DMS 273 treated with DMSO at 0.1 percent for 48 hours (cell line): ENCODE measurements at regions not wholly inside any gene's neighbourhood (a gene's known extent, or its start where the extent isn't known, plus 50 kb on each side); places are given as distances from the start of the nearest gene placed in this dataset.
"Not testable (repeated sequence)": the region's sequence is repeated elsewhere in the genome, so short reads cannot be mapped to it uniquely, and the experiment has no call there.

Experiments
- DNase-seq: peaks from one replicate; lab custom pipeline; 2025; lab: John Stamatoyannopoulos, UW

DNA sequence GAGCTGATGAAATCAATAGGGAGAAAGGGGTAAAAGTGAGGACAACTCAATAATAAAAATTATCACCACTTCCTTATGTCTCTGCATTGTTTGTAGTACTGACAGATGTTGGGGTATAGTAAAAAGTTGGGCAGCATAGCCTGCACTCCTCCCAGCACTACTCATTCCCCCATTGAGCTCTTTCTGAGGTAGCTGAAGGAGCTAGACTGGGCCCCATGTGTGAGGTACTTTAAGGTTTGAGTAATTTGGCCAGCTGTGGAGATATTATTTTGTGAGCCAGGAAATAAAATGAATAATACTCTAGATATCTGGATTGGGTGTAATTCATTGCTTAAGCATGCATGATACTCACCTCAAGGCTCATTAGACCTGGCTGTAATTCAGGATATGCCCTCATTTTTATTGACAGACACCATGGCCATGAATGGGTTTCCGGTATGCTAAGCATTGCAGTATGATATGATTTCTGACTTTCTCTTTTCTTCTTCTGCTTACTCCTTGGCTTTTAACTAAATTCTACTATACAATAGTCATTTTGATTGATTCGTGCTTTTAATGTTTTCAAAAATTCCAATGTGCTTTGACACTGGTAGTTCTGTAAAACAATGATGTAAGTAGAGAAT, 283.9 kb upstream of the RIMS1 start:
- no peak for DNase-seq

- DNase-seq: no peak
Measured at GRCh38 chr6:71603021-71603420, 283.3 kb upstream of the RIMS1 start.

DNA sequence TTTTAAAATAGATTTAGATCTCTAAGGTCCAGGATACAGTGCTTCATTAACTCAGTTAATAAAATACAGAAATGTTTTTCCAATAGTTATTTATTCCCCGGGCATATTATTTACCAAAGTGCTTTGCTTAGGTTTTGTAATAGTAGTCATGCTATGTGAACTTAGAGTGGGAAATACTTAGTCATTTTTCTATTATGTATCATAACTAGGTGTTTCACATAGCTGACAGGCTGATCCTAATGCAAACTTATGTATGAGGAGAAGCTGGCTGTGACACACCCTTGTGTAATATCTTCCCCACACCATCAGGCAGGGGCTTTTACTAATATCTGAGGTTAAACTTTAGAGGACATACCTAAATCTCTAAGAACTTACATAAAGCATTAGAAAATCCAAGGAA, 277.7 kb upstream of the RIMS1 start:
- DNase-seq: no peak

- DNase-seq: no peak
Measured at GRCh38 chr6:71619836-71620235, 266.5 kb upstream of the RIMS1 start.

GRCh38 chr6:71621918-71622519, 264.3 kb upstream of the RIMS1 start:
- DNase-seq: no peak

- DNase-seq: no peak
Measured at GRCh38 chr6:71642120-71642519, 244.2 kb upstream of the RIMS1 start.

DNA sequence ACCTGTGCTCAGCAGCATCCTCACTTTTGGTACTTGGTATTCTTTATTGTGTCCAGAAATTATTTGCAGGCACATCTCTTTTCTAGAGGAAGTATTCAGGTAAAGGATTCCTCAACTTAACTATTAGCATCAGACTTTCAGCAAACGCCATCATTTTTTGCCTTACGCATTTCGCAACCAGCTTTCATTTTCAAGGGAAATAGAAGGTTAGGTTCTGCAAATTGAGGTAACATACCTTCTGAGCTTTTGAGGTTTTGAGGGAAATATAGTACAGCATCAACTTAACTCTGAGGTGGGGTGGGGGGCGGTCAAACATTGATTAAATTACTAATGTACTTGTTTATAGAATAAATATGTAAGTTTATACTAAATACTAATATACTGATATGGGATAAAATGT, 243.6 kb upstream of the RIMS1 start:
- DNase-seq: no peak

DNA sequence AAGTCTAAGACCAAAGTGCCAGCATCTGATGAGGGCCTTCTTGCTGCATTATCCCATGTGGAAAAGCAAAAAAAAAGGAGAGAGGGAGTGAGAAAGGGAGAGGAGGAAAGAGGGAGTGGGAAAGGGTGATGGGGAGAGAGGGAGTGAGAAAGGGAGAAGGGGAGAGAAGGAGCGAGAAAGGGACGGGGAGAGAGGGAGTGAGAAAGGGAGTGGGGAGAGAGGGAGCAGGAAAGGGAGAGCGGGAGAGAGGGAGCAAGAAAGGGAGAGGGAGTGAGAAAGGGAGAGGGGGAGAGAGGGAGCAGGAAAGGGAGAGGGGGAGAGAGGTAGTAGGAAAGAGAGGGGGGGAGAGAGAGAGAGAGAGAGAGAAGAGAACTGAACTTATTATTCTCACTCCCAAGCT, 241.1 kb upstream of the RIMS1 start:
- DNase-seq: no peak

DNA sequence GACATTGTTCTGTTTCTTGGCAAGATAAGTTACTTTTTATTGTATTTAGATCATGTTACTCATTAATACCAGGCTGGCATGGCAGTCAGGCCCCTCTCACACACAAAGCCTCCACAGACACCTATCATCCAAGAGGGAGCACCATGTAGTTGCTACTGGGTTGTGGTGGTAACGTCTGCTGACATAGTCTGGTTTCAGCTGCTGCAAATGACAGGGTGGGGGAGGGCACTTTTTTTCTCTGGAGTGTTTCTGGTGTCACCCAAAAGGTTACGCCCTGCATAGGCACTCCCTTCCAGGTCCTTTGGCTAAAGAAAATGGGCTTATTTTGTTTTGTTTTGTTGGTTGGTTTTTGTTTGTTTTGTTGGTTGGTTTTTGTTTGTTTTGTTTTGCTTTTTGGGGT, 236.4 kb upstream of the RIMS1 start:
- no peak for DNase-seq

DNA sequence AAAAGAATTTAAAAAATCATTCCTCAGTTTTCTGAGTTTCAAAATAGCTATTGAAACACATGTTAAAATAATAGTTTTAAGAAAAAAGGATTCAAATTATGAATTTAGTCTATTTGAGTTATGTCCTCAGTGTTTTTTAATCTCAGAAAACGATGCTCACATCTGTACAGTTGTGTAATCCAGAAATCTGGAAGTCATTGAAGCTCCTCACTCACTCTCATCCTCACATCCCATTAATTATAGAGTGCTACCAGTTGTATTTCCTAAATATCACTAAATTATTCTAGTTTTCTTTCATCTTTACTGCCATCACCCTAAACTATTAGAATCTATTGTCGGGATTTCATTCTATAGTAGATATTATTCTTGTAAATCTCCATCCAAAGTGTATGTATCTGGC, 234.7 kb upstream of the RIMS1 start:
- no peak for DNase-seq

- DNase-seq: no peak
Measured at GRCh38 chr6:71656121-71656520, 230.2 kb upstream of the RIMS1 start.

- DNase-seq: no peak
Measured at GRCh38 chr6:71665931-71666330, 220.4 kb upstream of the RIMS1 start.

GRCh38 chr6:71672876-71673275, 213.5 kb upstream of the RIMS1 start:
- no peak for DNase-seq

- DNase-seq: no peak
Measured at GRCh38 chr6:71675386-71675785, 211.0 kb upstream of the RIMS1 start.

GRCh38 chr6:71676298-71676697, 210.1 kb upstream of the RIMS1 start:
- DNase-seq: no peak

DNA sequence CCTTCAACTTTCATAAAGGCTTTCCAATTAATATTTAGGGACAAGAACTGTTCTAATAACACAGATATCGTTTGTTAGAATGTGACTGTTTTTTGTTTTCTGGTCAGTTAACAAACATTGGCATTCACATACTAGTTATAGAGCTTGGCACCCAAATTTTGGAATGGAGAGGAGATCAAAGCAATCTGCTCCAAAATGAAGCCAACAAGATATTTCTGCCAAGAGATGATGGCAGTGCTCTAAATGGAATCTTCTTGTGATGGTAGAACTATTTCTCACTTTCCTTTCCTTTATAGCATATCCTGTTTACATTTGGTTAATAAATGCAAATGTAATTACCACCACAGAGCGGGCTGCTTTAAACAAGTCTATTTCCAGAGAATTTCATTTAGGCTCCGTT, 208.3 kb upstream of the RIMS1 start:
- no peak for DNase-seq

DNA sequence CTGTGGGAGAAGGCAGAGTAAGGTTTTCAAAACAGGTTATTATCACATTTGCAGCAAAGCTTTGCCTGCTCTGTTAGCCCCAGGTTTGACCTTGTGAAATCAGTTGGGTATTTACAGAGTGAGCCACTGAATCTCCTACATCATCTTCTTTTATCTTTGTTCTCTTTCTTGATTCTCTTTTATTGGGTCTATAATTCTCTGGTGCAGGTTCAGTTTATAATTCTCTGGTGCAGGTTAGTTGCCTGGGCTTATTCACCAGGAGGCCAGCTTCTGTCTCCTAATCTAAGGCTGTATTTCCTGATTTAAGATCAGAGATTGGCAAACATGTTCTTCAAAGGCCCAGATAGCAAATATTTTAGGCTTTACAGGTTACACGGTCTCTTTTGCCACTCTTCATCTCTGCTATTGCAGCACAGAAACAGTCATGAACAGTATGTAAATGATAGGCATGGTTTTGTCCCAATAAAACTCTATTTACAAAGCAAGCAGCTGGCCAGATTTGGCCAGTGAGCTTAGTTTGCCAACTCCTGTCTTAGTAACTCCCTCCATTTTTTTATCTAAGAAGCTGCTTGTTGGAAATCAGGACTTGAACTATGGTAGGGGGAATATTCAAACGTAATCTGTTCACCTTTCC, 205.0 kb upstream of the RIMS1 start:
- no peak for DNase-seq

DNA sequence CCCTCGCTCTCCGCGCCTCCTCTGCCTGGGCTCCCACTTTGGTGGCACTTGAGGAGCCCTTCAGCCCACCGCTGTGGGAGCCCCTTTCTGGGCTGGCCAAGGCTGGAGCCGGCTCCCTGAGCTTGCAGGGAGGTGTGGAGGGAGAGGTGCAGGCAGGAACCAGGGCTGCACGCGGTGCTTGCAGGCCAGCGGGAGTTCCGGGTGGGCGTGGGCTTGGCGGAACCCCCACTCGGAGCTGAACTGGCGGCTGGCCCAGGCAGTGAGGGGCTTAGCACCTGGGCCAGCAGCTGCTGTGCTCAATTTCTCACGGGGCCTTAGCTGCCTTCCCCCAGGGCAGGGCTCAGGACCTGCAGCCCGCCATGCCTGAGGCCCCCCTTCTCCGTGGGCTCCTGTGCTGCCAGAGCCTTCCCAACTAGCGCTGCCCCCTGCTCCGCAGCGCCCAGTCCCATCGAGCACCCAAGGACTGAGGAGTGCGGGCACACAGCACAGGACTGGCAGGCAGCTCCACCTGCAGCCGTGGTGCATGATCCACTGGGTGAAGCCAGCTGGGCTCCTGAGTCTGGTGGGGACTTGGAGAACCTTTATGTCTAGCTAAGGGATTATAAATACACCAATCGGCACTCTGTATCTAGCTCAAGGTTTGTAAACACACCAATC, 200.2 kb upstream of the RIMS1 start:
- not testable (repeated sequence) for DNase-seq

DNA sequence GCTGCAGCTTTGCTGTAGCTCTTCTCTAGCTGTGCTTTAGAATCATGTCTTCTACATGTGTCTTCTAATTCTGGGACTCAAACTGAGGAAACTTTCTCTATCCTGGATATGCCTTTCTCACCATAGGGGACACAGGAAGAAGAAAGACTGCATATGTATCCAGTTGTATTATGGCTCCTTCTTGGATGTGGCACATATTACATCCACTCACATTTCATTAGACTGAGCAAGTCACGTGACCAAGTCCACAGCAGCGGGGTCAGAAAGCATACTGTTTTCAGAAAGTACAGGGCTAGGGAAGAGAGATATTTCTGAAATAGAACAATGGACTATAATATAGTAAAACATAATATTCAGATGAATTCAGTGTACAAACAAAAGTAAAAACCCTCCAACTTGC, 187.6 kb upstream of the RIMS1 start:
- no peak for DNase-seq

DNA sequence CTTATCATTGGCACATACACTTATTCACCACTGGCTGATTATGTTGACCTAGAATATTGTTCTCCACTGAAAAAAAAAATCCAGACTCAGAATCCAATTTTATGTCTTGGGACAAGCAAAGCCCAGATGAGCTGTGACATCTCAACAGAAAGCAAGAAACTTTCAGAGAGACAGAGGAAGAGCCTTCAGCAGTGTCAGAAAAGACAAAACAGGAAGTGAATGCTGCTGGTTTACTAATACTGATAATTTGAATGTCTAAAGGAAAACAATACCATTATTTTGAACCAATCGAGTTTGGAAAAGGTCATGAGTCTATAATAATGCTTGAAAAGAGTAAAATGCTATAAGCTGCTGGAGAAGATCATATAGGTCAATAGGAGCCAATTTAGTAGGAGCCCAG, 179.8 kb upstream of the RIMS1 start:
- DNase-seq: no peak

- no peak for DNase-seq
Measured at GRCh38 chr6:71707059-71707458, 179.3 kb upstream of the RIMS1 start.

GRCh38 chr6:71720705-71721104, 165.6 kb upstream of the RIMS1 start:
- DNase-seq: no peak

- no peak for DNase-seq
Measured at GRCh38 chr6:71721642-71722041, 164.7 kb upstream of the RIMS1 start.
